GM18499 (cell line): ENCODE measurements at regions not wholly inside any gene's neighbourhood (a gene's known extent, or its start where the extent isn't known, plus 50 kb on each side); places are given as distances from the start of the nearest gene placed in this dataset.
"Not testable (repeated sequence)": the region's sequence is repeated elsewhere in the genome, so short reads cannot be mapped to it uniquely, and the experiment has no call there.

Experiments used
- ATAC-seq: cut with Tn5 transposase; IDR thresholded peaks from one replicate; pipeline ENCODE4 v1.9.1; 2021; ENCODE audit warnings: moderate number of reproducible peaks; ENCODE audit not compliant: insufficient read depth, unreplicated experiment

DNA sequence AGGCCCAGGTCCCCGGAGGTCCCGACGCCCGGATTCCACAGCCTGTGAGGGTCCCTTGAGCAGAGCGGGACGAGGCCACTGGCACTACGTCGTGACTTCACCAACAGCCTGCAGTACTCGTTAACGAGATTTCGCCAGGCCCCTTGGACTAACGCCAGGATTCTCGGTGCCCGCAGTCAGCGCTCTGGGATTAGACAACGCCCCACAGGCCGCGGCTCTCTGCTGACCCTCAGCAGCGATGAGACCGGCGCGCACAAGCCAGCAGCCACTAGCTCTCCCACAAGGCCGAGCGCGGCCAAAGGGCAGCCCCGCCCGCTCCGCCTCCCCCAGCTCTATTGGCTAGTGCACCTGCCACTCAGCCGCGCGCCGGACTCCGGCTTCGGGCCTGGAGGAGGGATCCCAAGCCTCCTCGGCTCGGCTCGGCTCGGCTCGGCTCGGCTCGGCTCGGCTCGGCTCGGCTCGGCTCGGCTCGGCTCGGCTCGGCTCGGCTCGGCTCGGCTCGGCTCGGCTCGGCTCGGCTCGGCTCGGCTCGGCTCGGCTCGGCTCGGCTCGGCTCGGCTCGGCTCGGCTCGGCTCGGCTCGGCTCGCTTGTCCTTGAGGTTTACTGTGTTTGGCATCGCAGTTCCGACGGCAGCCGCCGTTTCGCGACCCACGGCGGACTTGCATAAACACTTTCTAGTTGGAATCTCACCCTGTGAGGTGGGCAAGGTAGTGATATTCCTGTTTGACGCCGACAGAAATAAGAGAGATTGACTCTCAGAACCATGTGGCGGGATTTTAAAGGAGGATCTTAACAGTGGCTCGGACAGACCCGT lies 231.7 kb upstream of the SERP2 start:
- ATAC-seq: peak; percentile 90

DNA sequence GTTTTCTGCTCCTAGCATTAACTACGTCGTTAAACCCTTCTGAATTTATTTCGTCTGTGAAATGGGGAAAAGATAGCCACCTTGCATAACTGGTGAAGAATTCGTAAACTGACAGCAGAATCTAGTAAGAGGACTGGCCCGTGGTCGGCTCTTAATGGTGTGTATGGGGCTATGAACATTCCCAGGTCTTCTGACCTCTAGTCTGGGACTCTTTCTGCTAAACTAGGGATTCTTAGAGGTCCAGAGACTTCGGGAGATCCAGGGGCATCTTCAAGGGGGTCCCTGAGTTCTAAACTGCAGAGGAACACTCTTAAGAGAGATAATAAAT lies 231.1 kb upstream of the SERP2 start:
- ATAC-seq: no peak

DNA sequence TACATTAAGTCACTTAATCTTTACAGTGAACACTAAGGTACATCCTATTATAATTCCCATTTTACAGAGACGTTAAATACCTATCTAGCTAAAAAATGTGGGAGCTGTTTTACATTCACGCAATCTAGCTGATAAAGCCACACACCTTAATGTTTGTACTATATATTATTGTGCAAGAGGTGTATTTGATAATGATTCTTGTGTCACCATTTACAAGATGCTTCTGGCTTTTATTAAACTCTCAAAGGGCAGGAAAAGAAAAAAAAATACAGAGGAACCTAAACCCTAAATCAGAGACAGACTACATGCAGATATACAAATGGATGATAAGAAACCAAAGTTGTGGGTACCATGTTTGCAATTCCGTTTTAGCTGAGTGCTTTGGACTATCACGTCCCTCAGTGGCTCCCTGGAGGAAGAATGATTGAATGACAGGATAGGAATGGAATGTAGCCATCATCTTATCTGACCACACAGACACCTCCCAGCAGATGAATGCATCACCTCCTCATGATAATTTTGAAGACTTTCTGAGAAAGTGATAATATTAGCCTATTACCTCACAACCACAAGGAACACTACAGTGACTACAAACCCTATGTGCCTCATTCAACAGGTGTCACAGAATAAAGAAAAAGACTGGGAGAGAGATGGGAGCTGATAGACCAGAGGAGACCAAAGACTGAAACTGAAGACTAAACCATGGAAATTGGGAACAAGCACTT lies 230.5 kb upstream of the SERP2 start:
- ATAC-seq: no peak

DNA sequence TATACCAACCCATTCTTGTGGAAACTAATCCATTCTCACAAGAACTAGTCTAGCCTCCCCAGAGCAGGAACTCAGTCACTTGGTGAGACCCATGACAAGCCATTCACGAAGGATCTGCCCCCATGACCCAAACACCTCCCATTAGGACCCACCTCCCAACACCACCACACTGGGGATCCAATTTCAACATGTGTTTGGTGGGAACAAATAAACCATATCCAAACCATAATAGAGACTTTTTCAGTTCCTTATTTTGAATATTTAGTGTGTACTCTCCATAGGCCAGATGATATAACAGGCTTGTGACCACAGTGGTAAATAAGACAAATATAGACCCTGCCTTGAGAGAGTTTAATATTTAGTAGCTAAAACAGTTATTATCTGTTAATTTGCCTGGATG lies 227.5 kb upstream of the SERP2 start:
- no peak for ATAC-seq

DNA sequence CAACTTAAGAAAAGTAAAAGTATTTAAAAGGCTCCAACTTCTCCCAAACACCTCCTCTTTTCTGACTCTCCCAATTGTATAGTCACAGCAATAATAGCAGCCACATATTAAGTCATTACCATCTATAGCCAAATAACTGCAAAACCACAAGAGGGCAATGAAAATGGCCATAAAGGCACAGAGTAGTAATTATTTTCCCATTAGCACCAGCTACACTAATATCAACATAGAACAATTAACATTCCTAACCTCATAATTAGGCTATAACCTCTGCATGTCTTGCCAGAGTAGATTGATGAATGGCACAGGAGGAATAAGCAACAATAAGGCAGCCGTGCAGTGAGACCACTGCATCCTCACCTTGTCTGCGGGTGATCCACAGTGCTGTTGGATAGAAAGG lies 226.4 kb upstream of the SERP2 start:
- no peak for ATAC-seq

DNA sequence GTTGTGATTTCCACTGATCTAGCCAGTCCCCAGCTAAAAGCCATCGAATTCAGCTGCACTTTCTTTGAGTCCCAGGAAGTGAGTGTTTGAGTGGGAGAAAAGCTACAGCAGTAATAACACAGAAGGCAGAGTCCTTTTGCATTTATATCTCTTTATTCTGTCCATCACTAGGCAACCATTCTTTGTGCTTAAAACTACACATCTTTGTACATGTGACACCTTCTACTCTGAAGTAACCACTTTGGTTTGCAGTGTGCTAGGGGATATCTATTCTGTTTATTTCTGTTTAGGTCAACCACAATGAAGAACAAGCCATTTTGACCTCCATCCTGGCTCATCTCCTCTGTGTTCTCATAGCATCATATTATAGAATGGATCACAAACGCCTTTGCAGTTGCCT lies 226.0 kb upstream of the SERP2 start:
- no peak for ATAC-seq

DNA sequence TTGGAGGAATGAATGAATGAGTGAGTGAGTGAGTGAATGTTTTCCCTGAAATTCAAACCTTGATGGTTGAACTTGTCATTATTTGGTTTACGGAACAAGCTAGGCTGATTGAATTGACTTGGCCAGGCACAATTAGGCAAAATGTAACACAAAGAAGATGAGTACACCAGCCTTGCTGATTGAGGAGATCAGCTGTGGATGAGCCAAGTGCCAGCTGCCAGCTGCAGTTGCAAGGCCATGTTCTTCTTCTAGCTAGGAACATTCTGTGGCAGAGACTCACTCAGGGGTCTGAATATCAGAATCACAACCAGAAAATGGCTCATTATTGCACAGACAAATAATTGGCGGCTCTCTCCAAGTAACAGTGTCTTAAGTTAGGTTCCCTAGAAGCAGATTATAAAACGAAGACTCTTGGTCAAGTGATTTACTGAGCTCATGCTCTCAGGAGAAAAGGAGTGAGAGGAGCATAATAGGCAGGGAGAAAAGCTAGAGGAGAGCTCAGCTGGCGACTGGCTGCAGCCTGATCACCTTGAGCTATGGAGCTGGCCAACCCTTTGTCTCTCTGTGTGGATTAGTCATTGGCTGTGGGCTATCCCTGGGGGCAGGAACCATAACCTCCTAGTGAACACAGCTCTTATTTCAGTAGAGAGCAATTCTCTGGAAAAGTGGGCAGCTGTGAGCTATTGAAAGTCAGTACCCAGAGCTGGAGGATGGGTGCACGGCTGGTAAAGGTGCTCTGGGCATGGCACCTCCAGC lies 225.3 kb upstream of the SERP2 start:
- no peak for ATAC-seq

DNA sequence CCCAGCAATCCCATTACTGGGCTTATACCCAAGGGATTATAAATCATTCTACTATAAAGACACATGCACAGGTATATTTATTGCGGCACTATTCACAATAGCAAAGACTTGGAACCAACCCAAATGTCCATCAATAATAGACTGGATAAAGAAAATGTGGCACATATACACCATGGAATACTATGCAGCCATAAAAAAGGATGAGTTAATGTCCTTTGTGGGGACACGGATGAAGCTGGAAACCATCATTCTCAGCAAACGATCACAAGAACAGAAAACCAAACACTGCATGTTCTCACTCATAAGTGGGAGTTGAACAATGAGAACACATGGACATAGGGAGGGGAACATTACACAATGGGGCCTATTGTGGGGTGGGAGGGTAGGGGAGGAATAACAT lies 224.4 kb upstream of the SERP2 start:
- not testable (repeated sequence) for ATAC-seq

DNA sequence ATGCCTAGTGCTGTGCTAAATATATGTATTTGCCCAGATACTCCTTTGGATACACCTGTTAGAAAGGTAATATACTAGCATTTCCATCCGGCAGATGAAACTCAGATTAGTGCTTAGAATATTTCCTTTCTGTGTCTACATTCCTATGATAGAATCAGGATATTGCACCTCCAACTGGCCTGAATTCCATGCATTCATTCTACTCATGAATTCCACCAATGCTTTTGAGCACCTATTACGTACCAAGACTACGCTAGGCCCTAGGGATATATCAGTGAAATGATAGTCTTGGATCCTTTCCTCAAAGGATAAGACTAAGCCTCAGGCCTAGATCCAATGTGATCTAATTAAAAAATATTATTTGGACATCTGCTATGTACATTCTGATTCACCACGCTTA lies 223.8 kb upstream of the SERP2 start:
- no peak for ATAC-seq

DNA sequence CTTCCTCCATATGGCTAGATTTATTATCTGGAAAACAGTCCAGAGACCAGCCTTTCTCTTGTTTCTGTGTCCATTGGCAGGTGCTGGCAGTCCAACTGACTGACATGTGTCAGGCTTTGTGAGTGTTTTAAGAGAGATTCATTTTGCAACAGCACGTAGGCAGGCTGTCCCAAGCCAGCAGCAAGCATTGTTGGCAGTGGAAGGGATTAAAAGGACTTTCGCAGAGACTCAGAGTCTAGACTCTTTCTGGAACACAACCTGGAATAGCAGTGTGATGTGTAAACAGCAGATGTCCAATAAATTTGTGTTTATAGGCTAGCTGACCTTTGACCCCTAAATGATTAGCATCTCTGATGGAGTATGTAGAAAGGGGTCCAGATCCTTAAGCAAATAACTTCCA lies 222.2 kb upstream of the SERP2 start:
- ATAC-seq: no peak

DNA sequence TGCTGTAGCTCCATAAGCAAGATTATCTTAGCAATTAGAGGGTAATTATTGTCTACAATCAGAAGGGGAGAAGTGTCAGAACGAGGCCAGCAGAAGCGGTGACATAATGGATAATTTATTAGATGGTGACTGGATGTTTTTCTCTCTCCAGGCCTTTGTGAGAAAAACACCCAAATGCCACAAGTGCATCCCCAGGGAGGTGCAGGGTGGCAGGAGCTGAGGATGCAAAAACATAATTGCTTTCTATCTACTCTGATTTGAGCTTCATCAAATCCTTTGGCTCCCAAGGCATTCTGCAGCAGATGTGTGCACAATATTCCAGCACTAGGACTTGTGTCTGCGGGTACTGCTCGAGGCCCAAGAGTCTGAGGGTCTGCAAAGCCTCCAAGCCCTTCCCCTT lies 220.1 kb upstream of the SERP2 start:
- ATAC-seq: no peak

DNA sequence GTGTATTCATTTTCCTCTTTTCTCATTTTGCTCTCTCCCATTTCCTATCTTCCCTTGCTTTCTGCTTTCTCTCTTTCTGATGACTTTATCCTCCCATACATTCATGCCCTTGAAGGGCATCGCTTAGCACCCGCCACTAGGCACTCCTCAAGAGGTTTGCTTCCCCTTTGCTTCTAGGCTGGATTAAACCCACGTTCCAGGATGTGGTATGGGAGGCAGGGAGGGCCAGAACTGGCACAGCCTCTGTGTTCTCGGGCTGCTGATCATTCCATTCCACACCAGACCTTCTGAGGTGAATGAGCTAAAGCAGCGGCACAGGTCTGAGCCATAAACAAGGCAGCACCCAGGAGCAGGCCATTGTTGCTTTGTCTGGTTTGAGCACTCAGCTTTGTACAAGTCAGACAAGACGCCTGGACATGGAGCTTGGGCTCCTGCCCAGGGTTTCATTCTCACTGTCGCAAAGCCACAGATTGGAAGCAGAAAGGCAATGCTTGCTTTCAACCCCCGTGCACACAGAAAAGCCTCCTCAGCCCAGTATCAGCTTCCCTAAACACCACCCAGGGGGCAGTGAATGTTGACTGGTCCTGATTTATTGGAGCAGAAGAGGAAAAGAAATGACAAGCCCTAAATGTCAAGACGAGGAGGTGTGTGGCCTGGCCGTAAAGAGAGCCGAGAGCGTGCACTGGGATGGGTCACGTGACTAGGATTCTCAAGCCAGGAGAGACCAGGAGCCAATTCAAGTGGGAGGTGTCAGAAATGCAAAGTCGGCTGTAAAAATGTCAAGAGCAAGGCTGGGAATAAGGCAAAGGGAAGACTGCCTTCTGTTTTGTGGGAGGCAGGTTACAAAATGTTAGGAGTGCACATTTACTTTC lies 218.0 kb upstream of the SERP2 start:
- ATAC-seq: no peak

DNA sequence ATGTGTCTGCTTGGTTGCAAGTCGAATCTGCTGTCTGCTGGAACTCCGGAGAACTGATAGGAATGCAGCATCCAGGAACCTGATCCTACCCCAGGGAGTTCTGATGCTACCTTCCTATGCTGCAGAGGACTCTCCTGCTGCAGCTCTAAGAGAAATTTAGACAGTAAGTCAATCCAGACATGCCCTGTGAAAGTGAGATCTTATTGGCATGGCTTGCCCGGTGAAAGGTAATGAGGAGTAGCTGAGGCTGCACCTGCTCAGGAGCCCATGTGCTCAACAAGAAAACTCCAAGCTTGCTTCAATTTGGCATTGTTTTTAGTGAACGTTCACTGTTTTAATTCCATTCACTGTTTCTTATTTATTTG lies 217.3 kb upstream of the SERP2 start:
- ATAC-seq: no peak

DNA sequence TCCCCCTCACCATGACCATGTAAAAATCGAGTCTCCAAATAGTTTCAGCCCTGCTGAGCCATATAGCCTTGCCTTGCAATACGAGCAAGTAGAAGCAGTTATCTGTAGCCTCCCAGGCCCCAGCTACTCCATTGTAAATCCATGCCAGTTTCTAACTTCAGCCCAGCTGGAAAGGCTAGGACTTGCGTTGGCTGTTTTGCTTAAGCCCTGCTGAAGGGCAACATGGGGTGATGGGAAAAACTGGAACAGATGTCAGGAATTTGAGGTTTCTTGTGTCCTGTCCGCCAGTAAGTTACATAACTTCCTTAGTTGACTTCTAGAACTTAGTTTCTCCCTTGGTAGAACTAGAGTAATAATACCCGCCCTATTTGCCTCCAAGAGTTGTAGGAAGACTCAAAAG lies 216.0 kb upstream of the SERP2 start:
- ATAC-seq: no peak

DNA sequence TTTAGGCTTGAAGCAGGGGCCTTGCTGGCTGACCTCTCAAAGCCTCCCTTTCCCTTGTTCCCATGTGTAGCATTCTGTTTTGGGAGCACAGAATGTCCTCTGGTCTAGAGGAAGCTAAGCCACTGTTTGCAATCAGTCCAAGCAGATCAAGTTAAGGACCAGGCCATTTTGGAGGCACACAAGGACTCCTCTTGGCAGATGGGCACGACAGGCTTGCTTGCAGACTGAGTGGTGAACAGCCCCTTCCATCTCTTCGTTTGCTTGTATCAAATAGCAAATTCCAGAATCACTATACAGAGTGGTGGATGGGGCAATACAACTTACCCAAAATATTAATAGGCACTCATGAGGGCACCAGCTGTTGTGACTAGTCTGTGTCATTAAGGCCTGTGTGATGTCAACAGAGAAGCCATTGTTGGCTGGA lies 215.5 kb upstream of the SERP2 start:
- no peak for ATAC-seq

DNA sequence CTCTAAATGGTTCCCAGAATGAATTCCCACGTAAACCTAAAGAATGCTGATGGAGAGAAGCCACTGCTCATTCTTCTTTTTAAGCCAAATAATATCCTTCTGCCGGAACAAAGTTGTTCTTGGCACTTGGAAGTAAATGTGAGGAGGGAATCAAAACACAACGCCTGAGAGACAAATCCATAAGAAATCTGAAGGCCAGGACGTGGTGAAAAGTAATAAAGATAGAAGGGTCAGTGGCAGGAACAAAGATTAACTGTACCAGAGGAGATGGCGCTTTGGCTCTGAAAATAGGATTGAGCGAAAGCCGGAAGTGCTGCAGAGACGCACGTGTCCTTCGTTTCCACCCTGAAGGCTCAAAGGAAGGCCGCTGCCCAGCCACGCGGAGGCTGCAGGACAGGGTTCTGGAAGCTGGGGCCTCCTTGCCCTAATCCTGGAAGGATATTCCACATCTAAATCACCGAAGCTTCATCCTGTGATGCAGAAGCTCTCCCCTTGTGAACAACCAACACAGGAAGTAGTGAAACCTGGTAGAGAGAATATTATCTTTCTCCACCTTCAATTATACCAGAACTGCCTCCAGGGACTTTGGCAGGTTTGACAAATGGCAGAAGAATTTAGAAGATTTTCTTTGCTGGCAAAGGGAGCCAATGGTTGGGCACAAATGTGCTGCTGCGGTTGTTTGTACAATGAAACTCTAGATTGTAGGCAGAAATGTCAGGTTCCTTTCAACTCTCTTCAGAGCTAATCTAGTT lies 214.6 kb upstream of the SERP2 start:
- no peak for ATAC-seq

DNA sequence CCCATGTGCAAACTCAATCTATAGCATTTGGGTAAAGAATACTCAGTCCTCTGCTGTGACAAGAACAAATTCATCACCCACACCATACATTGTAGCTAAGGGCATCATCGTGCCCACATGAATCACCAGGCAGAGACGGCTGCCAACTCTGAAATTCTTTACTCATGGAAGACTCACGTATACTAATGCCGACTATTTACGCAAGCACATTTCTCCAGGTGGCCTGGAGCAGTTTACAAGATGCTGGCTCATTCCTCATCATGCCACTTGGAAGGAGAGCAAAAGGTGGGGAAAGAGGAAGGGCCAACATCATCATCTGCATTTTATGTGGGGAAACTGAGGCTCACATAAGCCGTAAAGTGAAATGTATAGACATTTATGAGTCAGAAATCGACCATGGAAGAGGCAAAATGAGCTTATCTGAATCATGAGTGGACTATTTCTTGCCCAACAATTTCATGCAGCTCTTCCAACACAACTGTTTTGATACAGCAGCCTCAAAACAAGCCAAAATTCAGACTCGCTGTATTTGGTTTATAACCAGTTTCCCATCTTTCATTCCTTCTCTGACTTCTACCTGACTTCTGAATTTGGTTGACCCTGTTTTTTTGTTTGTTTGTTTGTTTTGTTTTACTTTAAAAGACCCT lies 213.9 kb upstream of the SERP2 start:
- no peak for ATAC-seq

DNA sequence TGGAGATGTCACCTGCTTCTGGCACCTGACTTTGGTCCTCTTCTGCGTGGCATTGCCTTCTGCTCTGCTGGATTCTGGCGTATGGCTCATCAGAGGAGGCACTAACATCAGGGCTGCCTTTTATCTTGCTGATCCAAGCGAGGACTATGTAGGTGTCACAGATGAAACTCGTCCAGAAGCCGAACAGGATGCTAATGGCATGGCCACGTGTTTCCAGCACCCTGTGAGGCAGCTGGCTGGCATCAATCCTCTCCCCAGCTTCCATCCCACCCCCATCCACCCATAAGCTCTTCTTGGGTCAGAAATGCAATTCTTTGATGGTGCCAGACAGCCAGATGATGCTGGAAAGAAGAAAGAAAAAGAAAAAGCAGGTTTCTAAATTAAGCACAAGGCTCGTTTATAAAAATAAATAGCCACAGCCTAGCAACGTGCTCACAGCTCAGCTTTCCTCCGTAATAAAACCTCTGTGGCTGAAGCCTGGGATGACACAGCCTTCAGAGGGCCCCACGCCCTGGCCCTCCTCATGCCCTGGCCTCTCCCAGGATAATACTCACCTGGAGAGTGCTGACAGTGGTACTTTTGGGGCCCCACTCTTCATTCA lies 212.9 kb upstream of the SERP2 start:
- no peak for ATAC-seq

DNA sequence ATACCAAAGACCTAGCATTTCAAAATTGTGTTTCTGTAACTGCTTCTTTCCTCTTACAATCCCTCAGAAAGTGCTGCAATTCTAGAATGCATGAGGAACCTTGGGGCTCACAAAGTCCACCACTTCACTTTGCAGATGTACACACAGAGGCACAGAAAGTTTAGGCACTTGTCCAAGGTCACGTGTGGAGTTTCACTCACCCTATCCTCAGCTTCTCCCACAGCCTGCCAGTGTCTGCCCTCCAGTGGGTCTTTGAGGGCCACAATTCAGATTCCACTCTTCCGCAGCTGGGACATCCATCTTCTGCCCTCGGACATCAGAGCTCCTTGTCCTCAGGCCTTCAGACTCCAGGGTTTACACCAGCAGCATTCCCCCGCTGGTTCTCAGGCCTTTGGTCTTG lies 210.5 kb upstream of the SERP2 start:
- no peak for ATAC-seq
